ENCODE measurements at regions not wholly inside any gene's neighbourhood (a gene's known extent, or its start where the extent isn't known, plus 50 kb on each side); places are given as distances from the start of the nearest gene placed in this dataset.
"Not testable (repeated sequence)": the region's sequence is repeated elsewhere in the genome, so short reads cannot be mapped to it uniquely, and the experiment has no call there.

- DNase-seq, result not testable (repeated sequence)
Measured at GRCh38 chr11:22435582-22435981, 97.4 kb downstream of the SLC17A6 start.

- DNase-seq, result no peak
Measured at GRCh38 chr11:22433517-22433916, 95.3 kb downstream of the SLC17A6 start.

DNA sequence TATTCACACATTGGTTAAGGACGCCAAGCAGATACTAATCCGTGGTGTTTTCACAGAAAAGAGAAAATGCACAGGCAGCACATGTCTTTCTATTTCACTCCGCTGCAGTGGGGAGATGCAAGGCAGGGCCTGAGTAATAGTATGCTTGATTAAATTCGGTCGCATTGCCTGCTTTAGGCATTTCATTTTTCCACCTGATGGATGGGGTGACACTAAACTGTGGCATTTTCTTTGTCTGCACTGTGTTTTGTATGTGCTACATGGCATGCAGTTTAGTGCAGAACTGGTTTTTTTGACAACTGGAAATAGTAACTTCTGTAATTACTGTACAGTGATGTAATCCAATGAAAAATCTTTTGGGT is 94.9 kb downstream of the SLC17A6 start:
- no peak for DNase-seq

DNA sequence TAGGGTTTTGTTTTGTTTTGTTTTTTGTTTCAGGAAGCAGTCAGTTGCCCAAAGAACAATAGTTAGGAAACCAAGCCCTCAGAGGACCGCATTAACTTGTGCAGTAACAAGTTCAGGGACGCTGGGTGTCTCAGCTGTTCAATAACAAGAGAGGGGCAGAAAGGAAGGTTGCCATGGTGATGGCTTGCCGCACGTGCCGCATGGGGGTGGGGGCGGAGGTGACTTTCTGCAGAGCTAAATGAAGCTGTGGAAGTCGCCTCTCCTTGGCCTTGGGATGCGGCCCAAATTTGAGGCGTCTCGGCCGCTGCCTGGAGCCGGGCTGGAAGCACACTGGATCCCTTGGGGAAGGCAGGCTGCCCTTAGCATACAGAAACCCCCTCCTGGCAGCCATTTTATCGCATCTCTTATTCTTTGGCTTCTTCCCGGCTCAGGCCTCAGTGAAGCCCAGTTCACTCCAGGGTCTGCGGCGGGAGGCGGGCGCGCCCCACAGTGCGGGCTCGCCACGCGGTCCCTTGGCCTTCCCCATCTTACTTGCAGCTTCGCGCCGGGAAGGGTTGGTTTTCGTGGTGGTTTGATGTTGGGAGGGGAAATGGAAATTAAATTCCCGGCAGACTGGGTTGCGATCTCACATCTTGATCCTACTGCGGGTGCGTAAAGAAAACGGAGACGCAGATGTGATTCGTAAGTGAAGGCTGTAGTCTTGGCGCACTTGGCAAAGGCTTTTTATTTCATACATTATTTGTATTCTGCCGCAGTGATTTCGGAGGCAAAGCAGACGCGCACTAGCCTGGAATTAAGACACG is 94.3 kb downstream of the SLC17A6 start:
- DNase-seq, result peak; percentile 78

- DNase-seq, result no peak
Measured at GRCh38 chr11:22431106-22431505, 92.9 kb downstream of the SLC17A6 start.

- no peak for DNase-seq
Measured at GRCh38 chr11:22430639-22431038, 92.5 kb downstream of the SLC17A6 start.

- no peak for DNase-seq
Measured at GRCh38 chr11:22430141-22430541, 92.0 kb downstream of the SLC17A6 start.

All from NCI-H146 (cell line).